ENCODE measurements at regions not wholly inside any gene's neighbourhood (a gene's known extent, or its start where the extent isn't known, plus 50 kb on each side); places are given as distances from the start of the nearest gene placed in this dataset.

GRCh38 chr2:173457366-173457765 is 102.7 kb downstream of the CDCA7 start:
- POLR2A ChIA-PET (ENCODE audit: partially characterized antibody) = no interaction called here
- no peaks in the 10 kb centered on the region; a peak in 1 of 7 replicates for H3K27me3 ChIP-seq (replicated peaks in 1 of 4; ENCODE audit: control insufficient read depth in 3 of 4, extremely low read depth in 1 of 4, insufficient read depth in 3 of 4, low read length in 3 of 4)
- TF ChIP-seq EZH2 (IDR thresholded peaks at IDR 0.05; ENCODE audit: low read depth, low read length, severe bottlenecking) (no peak), POLR2AphosphoS5 (IDR thresholded peaks at IDR 0.05; ENCODE audit: low read depth, low read length) (no peak)
- FAIRE-seq = no peak
- H3K14ac ChIP-seq (ENCODE audit: insufficient read length) = no peak overlapping the region
- no peaks in the 10 kb centered on the region for H3K79me2 ChIP-seq (ENCODE audit: control insufficient read depth in 1 of 2, insufficient read depth in 2 of 2, low read length in 2 of 2)
- no peak overlapping the region for H3K9ac ChIP-seq (replicated peaks in 1 of 4; ENCODE audit: extremely low read depth in 1 of 4, low read depth in 3 of 4, low read length in 3 of 4)
- H3K27ac ChIP-seq (ENCODE audit: low read depth, low read length) = no peak overlapping the region
- no peak overlapping the region for H2BK15ac ChIP-seq (ENCODE audit: low read length)
- no peaks in the 10 kb centered on the region for H3K23me2 ChIP-seq (ENCODE audit: low read depth, low read length)
- H3K4ac ChIP-seq (replicated peaks; ENCODE audit: insufficient read length, low read depth, low read length) = no peak overlapping the region
- H4K5ac ChIP-seq (ENCODE audit: insufficient read length, low read depth, low read length) = no peak overlapping the region
- H3K36me3 ChIP-seq (ENCODE audit: control insufficient read depth in 2 of 4, insufficient read depth in 4 of 4, low read length in 3 of 4) = no peaks in the 10 kb centered on the region
- no peaks in the 10 kb centered on the region for H3K79me1 ChIP-seq (ENCODE audit: low read depth, low read length)
- CTCF ChIA-PET (ENCODE audit: partially characterized antibody) = interaction anchor here (1.0 kb wide), 1 partner anchor 8 kb away, joined by 5 read pairs; no protein-coding TSS in a partner anchor
- no peaks in the 10 kb centered on the region for H3K9me3 ChIP-seq (ENCODE audit: insufficient read depth in 2 of 2, low read depth in 1 of 2, low read length in 1 of 2)
- H3K56ac ChIP-seq (replicated peaks; ENCODE audit: insufficient read length, low read depth, low read length) = no peak overlapping the region
- H3K18ac ChIP-seq (ENCODE audit: extremely low read depth, low read length) = peak overlapping the region; percentile 0; the same call in 1 of the 2 replicates
- no peak overlapping the region for H4K91ac ChIP-seq (replicated peaks; ENCODE audit: insufficient read length, low read length)
- peak overlapping the region; percentile 10; the same call in 1 of the 2 replicates for H2BK5ac ChIP-seq (ENCODE audit: low read depth, low read length)
- no peak overlapping the region for H3K23ac ChIP-seq (ENCODE audit: insufficient read length)
- H2BK120ac ChIP-seq (replicated peaks; ENCODE audit: low read depth, low read length) = no peak overlapping the region
- 79% methylated on average over 7 of the region's 7 CpGs; no CpG with 5 or more reads in 1 of the 2 experiments for WGBS, 2 experiments (ENCODE audit: extremely low coverage in 1 of 2, insufficient coverage in 1 of 2, insufficient read length in 1 of 2, insufficient replicate concordance in 2 of 2, low coverage in 1 of 2, low lambda C conversion rate in 2 of 2, missing lambda C conversion rate in 1 of 2)
- no peaks in the 10 kb centered on the region for H4K20me1 ChIP-seq (replicated peaks in 1 of 2; ENCODE audit: control insufficient read depth in 1 of 2, insufficient read depth in 2 of 2, low read length in 2 of 2)
- no peak overlapping the region for H3K4me3 ChIP-seq (ENCODE audit: extremely low read depth in 1 of 4, insufficient read depth in 2 of 4, low read depth in 3 of 4, low read length in 4 of 4)
- H2AFZ ChIP-seq (ENCODE audit: low read length) = 0 out of 2 replicates have a peak overlapping the region, but pooled peaks have one; percentile 34
- H3K4me2 ChIP-seq (ENCODE audit: insufficient read depth in 1 of 2, low read depth in 2 of 2, low read length in 2 of 2) = no peak overlapping the region
- DNase-seq (ENCODE audit: low read depth in 1 of 2, low spot score in 2 of 2) = no peak
- 0 out of 2 replicates have a peak overlapping the region, but pooled peaks have one; percentile 39 for H2BK12ac ChIP-seq (ENCODE audit: low read depth, low read length)
- H3K4me1 ChIP-seq (replicated peaks in 1 of 4; ENCODE audit: control insufficient read depth in 3 of 4, insufficient read depth in 4 of 4, low read length in 3 of 4) = peaks cover 0 to 4% (median 0%) of the 10 kb centered on the region in 4 experiments; a peak in 2 of 7 replicates
- no peak overlapping the region for H4K8ac ChIP-seq (ENCODE audit: extremely low read depth, insufficient read depth, low read length)
- H2BK20ac ChIP-seq (ENCODE audit: low read length) = no peak overlapping the region
- no peak overlapping the region for H2AK5ac ChIP-seq (ENCODE audit: low read depth, low read length)
